GM21619 (cell line): ENCODE measurements at regions not wholly inside any gene's neighbourhood (a gene's known extent, or its start where the extent isn't known, plus 50 kb on each side); places are given as distances from the start of the nearest gene placed in this dataset.
"Not testable (repeated sequence)": the region's sequence is repeated elsewhere in the genome, so short reads cannot be mapped to it uniquely, and the experiment has no call there.

Experiments
- ATAC-seq: cut with Tn5 transposase; IDR thresholded peaks from one replicate; pipeline ENCODE4 v1.9.1; 2021; ENCODE audit not compliant: unreplicated experiment

GRCh38 chr3:159510988-159511387 is 477.6 kb upstream of the IL12A start:
- ATAC-seq, result not testable (repeated sequence)

- ATAC-seq, result no peak
These were observed 475.2 kb upstream of the IL12A start for GRCh38 chr3:159513444-159513843.

GRCh38 chr3:159513867-159514380 is 474.7 kb upstream of the IL12A start:
- no peak for ATAC-seq

GRCh38 chr3:159517105-159517504 is 471.5 kb upstream of the IL12A start:
- no peak for ATAC-seq

GRCh38 chr3:159520638-159521037 is 468.0 kb upstream of the IL12A start:
- no peak for ATAC-seq

- no peak for ATAC-seq
These were observed 466.4 kb upstream of the IL12A start for GRCh38 chr3:159522276-159522675.

GRCh38 chr3:159528251-159528895 is 460.3 kb upstream of the IL12A start:
- no peak for ATAC-seq

GRCh38 chr3:159532577-159532976 is 456.1 kb upstream of the IL12A start:
- ATAC-seq, result no peak

GRCh38 chr3:159534496-159534895 is 454.1 kb upstream of the IL12A start:
- no peak for ATAC-seq

GRCh38 chr3:159536876-159537275 is 451.8 kb upstream of the IL12A start:
- no peak for ATAC-seq

GRCh38 chr3:159538507-159538906 is 450.1 kb upstream of the IL12A start:
- ATAC-seq, result no peak

GRCh38 chr3:159540882-159541495 is 447.6 kb upstream of the IL12A start:
- no peak for ATAC-seq

- ATAC-seq, result no peak
These were observed 439.8 kb upstream of the IL12A start for GRCh38 chr3:159548675-159549335.

- no peak for ATAC-seq
These were observed 433.4 kb upstream of the IL12A start for GRCh38 chr3:159555205-159555604.

GRCh38 chr3:159559771-159560170 is 428.9 kb upstream of the IL12A start:
- ATAC-seq, result no peak

- ATAC-seq, result no peak
These were observed 428.2 kb upstream of the IL12A start for GRCh38 chr3:159560214-159560979.

- ATAC-seq, result no peak
These were observed 423.3 kb upstream of the IL12A start for GRCh38 chr3:159565313-159565712.

GRCh38 chr3:159583662-159584061 is 405.0 kb upstream of the IL12A start:
- ATAC-seq, result no peak

- ATAC-seq, result no peak
These were observed 404.2 kb upstream of the IL12A start for GRCh38 chr3:159584421-159584820.

- no peak for ATAC-seq
These were observed 401.9 kb upstream of the IL12A start for GRCh38 chr3:159586571-159587202.
